H1 (cell line): ENCODE measurements at regions not wholly inside any gene's neighbourhood (a gene's known extent, or its start where the extent isn't known, plus 50 kb on each side); places are given as distances from the start of the nearest gene placed in this dataset.

ENCODE experiments used
- CEBPB ChIP-seq: IDR thresholded peaks from 2 replicates; pipeline ENCODE4 v1.6.1; 2012; ENCODE audit warnings: low read depth, low read length
- SIRT6 ChIP-seq: IDR thresholded peaks from one replicate; pipeline ENCODE4 v1.7.1; 2012; ENCODE audit warnings: low read length, inconsistent platforms

- no peak for TF ChIP-seq SIRT6
- TF ChIP-seq CEBPB, result no peak
Observed at GRCh38 chr2:157193461-157193860, 64.0 kb upstream of the GALNT5 start (continued).
